ENCODE measurements at regions not wholly inside any gene's neighbourhood (a gene's known extent, or its start where the extent isn't known, plus 50 kb on each side); places are given as distances from the start of the nearest gene placed in this dataset.
"Not testable (repeated sequence)": the region's sequence is repeated elsewhere in the genome, so short reads cannot be mapped to it uniquely, and the experiment has no call there.

GRCh38 chr6:168913866-168914469 lies 339.7 kb downstream of the THBS2 start:
- FAIRE-seq (no peak), DNase-seq (ENCODE audit: low spot score) (no peak)

- FAIRE-seq; DNase-seq (ENCODE audit: low spot score): not testable (repeated sequence)
Measured at GRCh38 chr6:168913231-168913865, 340.3 kb downstream of the THBS2 start.

DNA sequence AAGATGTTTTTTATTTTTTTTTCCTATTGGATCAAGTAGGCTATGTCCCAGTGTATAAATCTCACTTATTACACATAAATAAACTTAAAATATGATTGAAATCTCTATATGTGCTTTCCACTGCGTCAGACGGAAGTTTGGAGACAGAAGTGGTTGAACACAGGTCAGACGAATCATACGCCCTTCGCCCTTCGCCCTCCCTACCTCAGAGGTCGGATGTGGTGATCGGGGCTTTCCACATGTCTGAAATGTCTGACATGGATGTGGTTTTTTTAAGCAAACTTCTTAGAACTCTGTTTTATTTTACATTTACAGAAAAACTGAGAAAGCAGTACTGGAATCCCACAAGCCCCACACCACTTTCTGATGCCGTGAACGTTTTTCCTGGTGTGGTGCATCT lies 344.4 kb downstream of the THBS2 start:
- no peak for FAIRE-seq
- DNase-seq (ENCODE audit: low spot score) = no peak

- no peak for DNase-seq (ENCODE audit: low spot score)
- FAIRE-seq = no peak
Measured at GRCh38 chr6:168908887-168909286, 344.8 kb downstream of the THBS2 start.

DNA sequence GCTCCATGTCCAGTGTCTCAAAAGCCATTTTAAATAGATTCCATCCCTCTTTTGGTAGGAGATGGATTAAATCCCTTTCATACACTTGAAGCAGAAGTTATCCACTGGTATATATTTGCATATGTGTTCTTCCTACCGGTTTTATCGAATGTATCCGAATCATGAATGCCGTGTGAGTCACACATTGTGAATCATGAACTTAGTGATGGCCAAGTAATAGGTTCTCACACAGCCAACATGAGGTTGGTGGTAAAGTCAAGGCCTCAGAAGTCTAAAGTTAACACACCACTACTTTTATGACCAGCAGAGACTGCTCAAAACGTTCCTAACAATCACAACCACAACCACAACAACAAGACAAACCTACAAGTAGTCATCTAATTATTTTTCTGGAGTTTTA lies 345.5 kb downstream of the THBS2 start:
- no peak for FAIRE-seq
- DNase-seq (ENCODE audit: low spot score) = no peak

- DNase-seq (ENCODE audit: low spot score) (no peak), FAIRE-seq (no peak)
Measured at GRCh38 chr6:168906391-168906790, 347.3 kb downstream of the THBS2 start.

GRCh38 chr6:168905451-168906090 lies 348.1 kb downstream of the THBS2 start:
- FAIRE-seq (no peak), DNase-seq (ENCODE audit: low spot score) (no peak)

DNA sequence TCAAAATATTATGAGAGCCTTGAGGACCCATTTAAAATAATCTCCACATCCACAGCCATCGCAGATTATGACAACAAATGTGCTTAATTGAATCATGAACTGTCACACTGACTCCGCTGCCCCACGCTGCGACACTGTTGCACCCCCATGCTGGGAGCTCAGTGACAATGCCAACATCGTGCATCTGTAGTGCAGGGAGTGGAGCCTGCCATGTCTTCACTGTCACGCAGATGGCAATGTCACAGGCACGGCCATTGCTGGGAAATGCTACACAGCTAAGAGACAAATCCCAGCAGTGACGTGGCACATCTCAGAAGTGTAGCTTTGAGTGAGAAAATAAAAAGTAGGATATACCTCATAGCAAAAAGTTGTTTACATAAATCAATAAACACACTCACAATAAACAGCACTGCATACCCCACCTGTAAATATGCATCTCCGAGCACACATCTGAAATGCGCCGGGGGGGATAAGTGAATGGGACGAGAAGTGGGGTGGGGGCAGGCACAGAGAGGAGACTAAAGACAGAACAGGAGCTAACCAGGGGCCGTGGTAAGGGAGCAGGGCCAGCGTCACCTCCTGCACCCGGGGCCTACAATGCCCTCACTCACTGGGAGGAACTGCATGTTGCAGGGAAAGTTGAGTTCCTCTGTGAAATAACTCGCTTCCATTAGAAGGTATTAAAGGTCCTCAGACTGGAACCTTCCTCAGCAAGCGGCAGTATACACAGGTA lies 349.9 kb downstream of the THBS2 start:
- FAIRE-seq = no peak
- no peak for DNase-seq (ENCODE audit: low spot score)

DNA sequence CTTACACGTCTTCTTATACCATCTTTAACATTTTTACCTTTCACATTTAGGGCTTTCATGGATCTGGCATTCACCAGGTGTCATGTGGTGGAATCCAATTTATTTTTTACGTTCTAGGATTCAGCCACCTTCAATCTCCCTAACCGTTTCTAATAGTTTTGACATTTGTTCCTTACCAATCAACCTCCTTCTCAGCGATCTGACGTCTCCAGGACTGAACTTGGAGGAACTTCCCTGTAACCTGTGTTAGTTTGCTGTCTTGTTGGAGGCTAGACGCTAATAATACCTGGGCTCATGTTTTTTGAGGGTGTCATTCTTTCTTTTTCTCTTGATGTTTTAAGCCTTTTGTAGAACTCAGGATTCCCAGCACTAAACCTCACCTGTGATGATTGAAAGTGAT lies 351.6 kb downstream of the THBS2 start:
- FAIRE-seq (no peak), DNase-seq (ENCODE audit: low spot score) (no peak)

- DNase-seq (ENCODE audit: low spot score) = no peak
Measured at GRCh38 chr6:168901076-168901475, 352.6 kb downstream of the THBS2 start.

GRCh38 chr6:168896321-168896720 lies 357.3 kb downstream of the THBS2 start:
- FAIRE-seq = no peak
- no peak for DNase-seq (ENCODE audit: low spot score)

More at GRCh38 chr6:168901076-168901475, 352.6 kb downstream of the THBS2 start:
- no peak for FAIRE-seq

GRCh38 chr6:168895102-168895812 lies 358.4 kb downstream of the THBS2 start:
- peak; percentile 20 for FAIRE-seq

DNA sequence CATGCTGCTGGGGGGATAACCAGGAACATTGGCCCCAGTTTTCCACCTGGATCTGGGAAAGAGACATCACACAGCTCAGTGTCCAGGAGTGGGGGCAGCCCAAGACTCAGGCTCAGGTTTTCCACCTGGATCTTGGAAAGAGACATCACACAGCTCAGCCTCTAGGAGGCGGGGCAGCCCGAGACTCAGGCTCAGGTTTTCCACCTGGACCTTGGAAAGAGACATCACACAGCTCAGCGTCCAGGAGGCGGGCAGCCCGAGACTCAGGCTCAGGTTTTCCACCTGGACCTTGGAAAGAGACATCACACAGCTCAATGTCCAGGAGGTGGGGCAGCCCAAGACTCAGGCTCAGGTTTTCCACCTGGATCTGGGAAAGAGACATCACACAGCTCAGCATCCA lies 361.6 kb downstream of the THBS2 start:
- DNase-seq (ENCODE audit: low spot score) = no peak
- no peak for FAIRE-seq

More at GRCh38 chr6:168895102-168895812, 358.4 kb downstream of the THBS2 start:
- peak; percentile 42 for DNase-seq (ENCODE audit: low spot score)

- FAIRE-seq (no peak), DNase-seq (ENCODE audit: low spot score) (no peak)
Measured at GRCh38 chr6:168890981-168891365, 362.7 kb downstream of the THBS2 start.

- FAIRE-seq (no peak), DNase-seq (ENCODE audit: low spot score) (no peak)
Measured at GRCh38 chr6:168890306-168890980, 363.2 kb downstream of the THBS2 start.

GRCh38 chr6:168888786-168889345 lies 364.8 kb downstream of the THBS2 start:
- FAIRE-seq (no peak), DNase-seq (ENCODE audit: low spot score) (no peak)

DNA sequence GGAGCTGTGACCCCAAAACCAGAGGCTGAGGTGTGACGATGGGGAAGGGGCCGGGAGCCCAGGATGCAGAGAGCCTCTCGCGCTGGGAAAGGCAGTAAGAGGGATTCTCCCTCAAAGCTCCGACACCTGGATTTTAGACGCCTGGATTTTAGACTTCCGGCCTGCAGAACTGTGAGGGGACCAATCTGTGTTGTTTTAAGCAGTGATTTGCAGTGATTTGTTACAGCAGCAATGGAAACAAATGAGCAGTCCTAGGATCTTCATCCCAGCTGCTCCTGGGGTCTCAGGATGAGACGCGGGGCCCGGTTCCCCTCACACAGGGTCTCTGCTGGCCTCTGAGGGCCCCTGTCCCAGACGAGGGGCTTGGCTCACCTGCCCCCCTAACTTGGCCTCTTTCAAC lies 365.5 kb downstream of the THBS2 start:
- DNase-seq (ENCODE audit: low spot score) (no peak), FAIRE-seq (no peak)

DNA sequence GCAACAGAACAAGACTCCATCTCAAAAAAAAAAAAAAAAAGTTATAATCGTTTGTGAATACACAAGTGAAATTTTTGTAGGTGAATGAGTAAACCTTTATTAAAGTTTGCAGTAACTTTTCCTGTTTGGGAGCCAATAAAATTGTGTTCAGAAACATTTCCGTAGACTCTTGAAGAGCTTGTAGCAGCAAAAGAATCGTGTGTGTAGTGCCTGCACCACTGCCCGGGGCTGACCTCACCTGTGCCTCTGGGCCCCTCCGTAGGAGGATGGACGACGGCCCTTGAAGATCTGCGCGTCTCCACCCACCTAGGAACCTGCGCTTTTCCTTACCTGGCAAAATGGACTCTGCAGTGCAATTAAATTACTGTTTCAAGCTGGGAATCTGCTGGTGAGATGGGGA lies 366.0 kb downstream of the THBS2 start:
- DNase-seq (ENCODE audit: low spot score) (no peak), FAIRE-seq (no peak)

GRCh38 chr6:168886964-168887363 lies 366.7 kb downstream of the THBS2 start:
- peak; percentile 76 for FAIRE-seq
- peak; percentile 27 for DNase-seq (ENCODE audit: low spot score)

Measured in RCC 7860 (cell line).